ENCODE measurements at regions not wholly inside any gene's neighbourhood (a gene's known extent, or its start where the extent isn't known, plus 50 kb on each side); places are given as distances from the start of the nearest gene placed in this dataset.

DNA sequence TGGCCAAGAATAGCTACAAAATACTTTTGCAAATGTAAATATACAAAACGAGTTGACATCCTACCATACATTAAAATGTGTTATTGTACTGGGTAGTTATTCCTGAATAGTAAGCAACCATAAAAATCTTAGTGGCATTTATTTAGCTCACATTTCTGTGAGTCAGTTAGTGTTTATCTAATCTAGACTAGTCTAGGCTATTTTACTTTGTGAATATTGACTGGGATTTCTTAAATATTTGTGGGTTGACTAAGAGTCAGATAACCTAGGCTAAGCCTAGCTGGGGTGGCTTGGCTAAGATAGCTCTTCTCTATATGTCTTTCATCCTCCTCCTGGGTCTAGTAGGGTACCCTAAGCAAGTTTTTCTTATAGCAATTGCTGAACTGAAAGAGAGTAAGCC is 543.8 kb upstream of the DIAPH2 start:
- Histone ChIP-seq H3K27ac (no peak overlapping the region), H3K27me3 (replicated peaks; ENCODE audit: insufficient read depth) (no peaks in the 10 kb centered on the region), H3K4me1 (ENCODE audit: control insufficient read depth in 1 of 2, low read depth in 2 of 2) (no peaks in the 10 kb centered on the region), H3K9me3 (no peaks in the 10 kb centered on the region), H3K36me3 (no peaks in the 10 kb centered on the region), H3K4me3 (no peak overlapping the region)
- DNase-seq (ENCODE audit: low spot score) = no peak
- no peak for ATAC-seq (ENCODE audit: insufficient number of reproducible peaks, low FRiP score, low read depth)
- TF ChIP-seq, protein P1, sequence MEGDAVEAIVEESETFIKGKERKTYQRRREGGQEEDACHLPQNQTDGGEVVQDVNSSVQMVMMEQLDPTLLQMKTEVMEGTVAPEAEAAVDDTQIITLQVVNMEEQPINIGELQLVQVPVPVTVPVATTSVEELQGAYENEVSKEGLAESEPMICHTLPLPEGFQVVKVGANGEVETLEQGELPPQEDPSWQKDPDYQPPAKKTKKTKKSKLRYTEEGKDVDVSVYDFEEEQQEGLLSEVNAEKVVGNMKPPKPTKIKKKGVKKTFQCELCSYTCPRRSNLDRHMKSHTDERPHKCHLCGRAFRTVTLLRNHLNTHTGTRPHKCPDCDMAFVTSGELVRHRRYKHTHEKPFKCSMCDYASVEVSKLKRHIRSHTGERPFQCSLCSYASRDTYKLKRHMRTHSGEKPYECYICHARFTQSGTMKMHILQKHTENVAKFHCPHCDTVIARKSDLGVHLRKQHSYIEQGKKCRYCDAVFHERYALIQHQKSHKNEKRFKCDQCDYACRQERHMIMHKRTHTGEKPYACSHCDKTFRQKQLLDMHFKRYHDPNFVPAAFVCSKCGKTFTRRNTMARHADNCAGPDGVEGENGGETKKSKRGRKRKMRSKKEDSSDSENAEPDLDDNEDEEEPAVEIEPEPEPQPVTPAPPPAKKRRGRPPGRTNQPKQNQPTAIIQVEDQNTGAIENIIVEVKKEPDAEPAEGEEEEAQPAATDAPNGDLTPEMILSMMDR (IDR thresholded peaks at IDR 0.05) = no peak

DNA sequence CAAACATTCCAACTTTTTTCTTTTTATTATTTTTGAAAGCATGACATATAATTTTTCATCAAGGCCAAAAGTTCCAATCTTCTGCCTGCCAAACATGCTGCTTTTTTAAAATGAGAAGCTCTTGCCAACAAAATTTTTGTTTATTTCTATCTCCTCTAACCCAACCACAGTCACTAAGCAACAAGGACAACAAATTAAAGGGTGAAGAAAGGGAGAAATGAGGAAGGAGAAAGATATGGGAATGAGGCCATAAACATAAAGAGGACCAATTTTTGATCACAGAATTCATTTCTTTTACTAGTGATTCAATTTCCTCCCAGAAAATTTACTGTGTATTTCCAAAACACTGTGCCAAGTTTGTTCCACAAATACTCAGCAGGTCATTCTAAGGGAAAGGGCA is 537.0 kb upstream of the DIAPH2 start:
- no peak for DNase-seq (ENCODE audit: low spot score)
- Histone ChIP-seq H3K9me3 (no peaks in the 10 kb centered on the region), H3K27me3 (replicated peaks; ENCODE audit: insufficient read depth) (no peaks in the 10 kb centered on the region), H3K36me3 (no peaks in the 10 kb centered on the region), H3K4me3 (peak overlapping the region; percentile 33), H3K4me1 (ENCODE audit: control insufficient read depth in 1 of 2, low read depth in 2 of 2) (no peaks in the 10 kb centered on the region), H3K27ac (peak overlapping the region in 1 of 2 donors; percentile 30)
- no peak for ATAC-seq (ENCODE audit: insufficient number of reproducible peaks, low FRiP score, low read depth)
- TF ChIP-seq, protein P1 (IDR thresholded peaks at IDR 0.05) = no peak

DNA sequence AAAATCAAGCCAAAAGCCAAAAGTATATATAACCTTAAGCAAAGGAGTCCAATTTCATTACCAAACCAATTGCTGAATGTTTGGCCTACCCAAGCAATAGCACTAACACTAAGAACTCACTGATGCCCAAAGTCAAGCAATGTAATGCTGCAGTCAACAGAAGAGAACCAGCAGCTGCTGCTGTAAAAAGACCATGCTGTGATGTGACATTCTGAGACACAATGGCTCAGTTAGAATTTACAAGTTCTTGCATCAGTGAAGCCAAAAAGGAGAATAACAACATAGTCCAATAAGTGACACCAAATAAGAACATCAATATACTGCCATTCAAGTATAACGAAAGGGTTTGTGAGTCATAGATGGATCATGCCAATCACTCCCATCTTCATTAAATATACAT is 514.0 kb upstream of the DIAPH2 start:
- no peaks in the 10 kb centered on the region for H3K27me3 ChIP-seq (replicated peaks; ENCODE audit: insufficient read depth)
- H3K9me3 ChIP-seq = no peaks in the 10 kb centered on the region
- DNase-seq (ENCODE audit: low spot score) (no peak), ATAC-seq (ENCODE audit: insufficient number of reproducible peaks, low FRiP score, low read depth) (no peak)
- no peaks in the 10 kb centered on the region for H3K4me1 ChIP-seq (ENCODE audit: control insufficient read depth in 1 of 2, low read depth in 2 of 2)
- TF ChIP-seq, protein P1 (IDR thresholded peaks at IDR 0.05) = no peak
- no peak overlapping the region for H3K4me3 ChIP-seq
- H3K36me3 ChIP-seq = no peaks in the 10 kb centered on the region
- no peak overlapping the region for H3K27ac ChIP-seq

DNA sequence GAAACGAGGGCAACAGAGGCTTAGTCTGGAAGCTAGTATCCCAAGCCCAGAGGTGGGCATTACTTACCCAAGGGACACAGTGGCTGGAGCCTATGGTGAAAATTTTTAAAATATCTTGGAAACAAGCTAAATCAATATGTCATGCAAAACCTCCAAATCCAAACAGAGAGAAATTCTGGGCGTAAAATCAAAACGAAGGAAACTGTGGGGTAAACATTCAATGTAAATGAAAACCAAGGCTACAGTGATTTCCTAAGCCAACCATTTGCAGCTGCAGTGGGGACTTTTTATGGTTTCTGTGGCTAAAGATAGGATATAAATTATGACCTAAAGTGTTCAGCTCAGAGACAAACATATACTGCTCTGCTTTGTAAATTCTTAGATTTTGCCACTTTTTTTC is 507.7 kb upstream of the DIAPH2 start:
- no peaks in the 10 kb centered on the region for H3K27me3 ChIP-seq (replicated peaks; ENCODE audit: insufficient read depth)
- no peaks in the 10 kb centered on the region for H3K36me3 ChIP-seq
- no peaks in the 10 kb centered on the region for H3K4me1 ChIP-seq (ENCODE audit: control insufficient read depth in 1 of 2, low read depth in 2 of 2)
- TF ChIP-seq, protein P1 (IDR thresholded peaks at IDR 0.05) = no peak
- H3K9me3 ChIP-seq = no peaks in the 10 kb centered on the region
- no peak for ATAC-seq (ENCODE audit: insufficient number of reproducible peaks, low FRiP score, low read depth)
- no peak overlapping the region for H3K27ac ChIP-seq
- no peak for DNase-seq (ENCODE audit: low spot score)
- no peak overlapping the region for H3K4me3 ChIP-seq

DNA sequence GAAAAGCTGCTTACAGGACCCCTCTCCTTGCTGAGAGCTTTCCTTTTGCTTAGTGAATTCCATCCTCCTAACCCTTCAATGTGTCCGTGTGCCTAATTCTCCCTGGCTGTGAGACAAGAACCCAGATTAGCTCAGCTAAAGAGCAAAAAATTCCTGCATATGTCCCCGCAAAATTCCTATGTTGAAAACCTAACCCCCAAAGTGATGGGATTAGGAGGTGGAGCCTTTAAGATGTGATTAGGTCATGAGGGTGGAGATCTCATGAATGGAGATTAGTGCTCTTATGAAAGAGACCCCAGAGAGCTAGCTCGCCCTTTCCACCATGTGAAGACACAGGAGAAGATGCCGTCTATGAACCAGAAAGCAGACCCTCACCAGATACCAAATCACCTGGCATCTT is 503.0 kb upstream of the DIAPH2 start:
- ATAC-seq (ENCODE audit: insufficient number of reproducible peaks, low FRiP score, low read depth) = no peak
- no peaks in the 10 kb centered on the region for H3K4me1 ChIP-seq (ENCODE audit: control insufficient read depth in 1 of 2, low read depth in 2 of 2)
- TF ChIP-seq, protein P1 (IDR thresholded peaks at IDR 0.05) = no peak

More for the DNA sequence above, 503.0 kb upstream of the DIAPH2 start:
- Histone ChIP-seq H3K36me3 (no peaks in the 10 kb centered on the region), H3K27me3 (replicated peaks; ENCODE audit: insufficient read depth) (no peaks in the 10 kb centered on the region), H3K4me3 (no peak overlapping the region), H3K27ac (no peak overlapping the region), H3K9me3 (no peaks in the 10 kb centered on the region)
- DNase-seq (ENCODE audit: low spot score) = no peak

Measured in thoracic aorta (tissue), 2 donors.